SK-N-SH treated with all-trans-retinoic acid at 6 μM for 48 hours (cell line): ENCODE measurements at regions not wholly inside any gene's neighbourhood (a gene's known extent, or its start where the extent isn't known, plus 50 kb on each side); places are given as distances from the start of the nearest gene placed in this dataset.

Experiments
- ATAC-seq: fragments of 200-7000 bp; cut with Tn5 transposase; 3 replicates; pipeline ENCODE4 v1.9.1; 2020; ENCODE audit warnings: mild to moderate bottlenecking, moderate library complexity
- BACH2 ChIP-seq: fragments of 250-450 bp; sonication (Bioruptor Pico); IDR thresholded peaks from 2 replicates; pipeline ENCODE4 v1.9.0; 2021; ENCODE audit warnings: mild to moderate bottlenecking, borderline replicate concordance
- CSDC2 ChIP-seq: fragments of 250-450 bp; sonication (Bioruptor Pico); IDR thresholded peaks from 2 replicates; pipeline ENCODE4 v1.5.0; 2020; ENCODE audit warnings: mild to moderate bottlenecking, moderate library complexity
- CSRNP3 ChIP-seq: fragments of 250-450 bp; sonication (Bioruptor Pico); IDR thresholded peaks from 2 replicates; pipeline ENCODE4 v1.5.1; 2021; ENCODE audit warnings: mild to moderate bottlenecking, moderate library complexity
- ESRRG ChIP-seq: fragments of 250-450 bp; sonication (Bioruptor Pico); IDR thresholded peaks from 2 replicates; pipeline ENCODE4 v1.6.1; 2021; ENCODE audit warnings: mild to moderate bottlenecking
- GLIS3 ChIP-seq: fragments of 250-450 bp; sonication (Bioruptor Pico); IDR thresholded peaks from 2 replicates; pipeline ENCODE4 v1.5.0; 2020; ENCODE audit warnings: mild to moderate bottlenecking, moderate library complexity
- ISL1 ChIP-seq: fragments of 250-450 bp; sonication (Bioruptor Pico); IDR thresholded peaks from 2 replicates; pipeline ENCODE4 v2.1.2; 2022; ENCODE audit warnings: mild to moderate bottlenecking, moderate library complexity
- OSR1 ChIP-seq: fragments of 250-450 bp; sonication (Bioruptor Pico); IDR thresholded peaks from 2 replicates; pipeline ENCODE4 v1.8.0; 2022; ENCODE audit warnings: moderate library complexity, mild to moderate bottlenecking, inconsistent platforms
- PPARA ChIP-seq: fragments of 250-450 bp; sonication (Bioruptor Pico); IDR thresholded peaks from 2 replicates; pipeline ENCODE4 v1.5.0; 2020; ENCODE audit warnings: mild to moderate bottlenecking, borderline replicate concordance
- RARB ChIP-seq: fragments of 250-450 bp; sonication (Bioruptor Pico); IDR thresholded peaks from 2 replicates; pipeline ENCODE4 v1.8.0; 2021; ENCODE audit warnings: mild to moderate bottlenecking, moderate library complexity
- SNAI2 ChIP-seq: fragments of 250-450 bp; sonication (Bioruptor Pico); IDR thresholded peaks from 2 replicates; pipeline ENCODE4 v1.5.0; 2020; ENCODE audit warnings: mild to moderate bottlenecking, moderate library complexity
- TCF4 ChIP-seq: fragments of 250-450 bp; sonication (Bioruptor Pico); IDR thresholded peaks from 2 replicates; pipeline ENCODE4 v1.8.0; 2021; ENCODE audit warnings: mild to moderate bottlenecking, moderate library complexity, borderline replicate concordance
- ZFP3 ChIP-seq: fragments of 250-450 bp; sonication (Bioruptor Pico); IDR thresholded peaks from 2 replicates; pipeline ENCODE4 v1.5.0; 2020; ENCODE audit warnings: mild to moderate bottlenecking, moderate library complexity
- ZFP30 ChIP-seq: fragments of 450-650 bp; formaldehyde crosslinking; IDR thresholded peaks from 2 replicates; pipeline ENCODE4 v1.5.0; 2022; ENCODE audit warnings: mild to moderate bottlenecking, moderate library complexity
- ZNF70 ChIP-seq: fragments of 450-650 bp; formaldehyde crosslinking; IDR thresholded peaks from 2 replicates; pipeline ENCODE4 v1.5.0; 2020; ENCODE audit warnings: mild to moderate bottlenecking, moderate library complexity
- ZNF8 ChIP-seq: fragments of 450-650 bp; formaldehyde crosslinking; IDR thresholded peaks from 2 replicates; pipeline ENCODE4 v1.5.0; 2020; ENCODE audit warnings: mild to moderate bottlenecking, moderate library complexity
- TF ChIP-seq, protein P1 (sequence below): fragments of 250-450 bp; sonication (Bioruptor Pico); IDR thresholded peaks from 2 replicates; pipeline ENCODE4 v1.8.0; 2021; ENCODE audit warnings: low read depth, mild to moderate bottlenecking, moderate library complexity, borderline replicate concordance
- TF ChIP-seq, protein P2 (sequence below): fragments of 250-450 bp; sonication (Bioruptor Pico); IDR thresholded peaks from 2 replicates; pipeline ENCODE4 v1.5.1; 2020; ENCODE audit warnings: low read depth, mild to moderate bottlenecking, moderate library complexity
- TF ChIP-seq, protein P3 (sequence below): fragments of 250-450 bp; sonication (Bioruptor Pico); IDR thresholded peaks from 2 replicates; pipeline ENCODE4 v1.8.0; 2020; ENCODE audit warnings: mild to moderate bottlenecking, moderate library complexity, borderline replicate concordance

GRCh38 chr17:63314761-63315160, 131.3 kb downstream of the CYB561 start (continued):
- no peak for TF ChIP-seq OSR1 (CRISPR knock-in tag)
- TF ChIP-seq RARB, result no peak
- no peak for TF ChIP-seq ISL1 (CRISPR knock-in tag)

- no peak for ATAC-seq
- no peak for TF ChIP-seq SNAI2 (CRISPR knock-in tag)
- TF ChIP-seq TCF4 (CRISPR knock-in tag), result no peak
- no peak for TF ChIP-seq ZFP30 (CRISPR knock-in tag)
- TF ChIP-seq GLIS3, result no peak
- TF ChIP-seq, all 23 proteins: peak for 0
These were observed 130.0 kb downstream of the CYB561 start for GRCh38 chr17:63316100-63316499.

- TF ChIP-seq CSRNP3 (CRISPR knock-in tag) (no peak), BACH2 (CRISPR knock-in tag) (no peak), ZNF70 (CRISPR knock-in tag) (no peak), SNAI2 (CRISPR knock-in tag) (no peak), ZFP30 (CRISPR knock-in tag) (peak; percentile 70; the same call in 1 of the 2 replicates)
- ATAC-seq, result no peak
These were observed 128.8 kb downstream of the CYB561 start for GRCh38 chr17:63317166-63317840.

DNA sequence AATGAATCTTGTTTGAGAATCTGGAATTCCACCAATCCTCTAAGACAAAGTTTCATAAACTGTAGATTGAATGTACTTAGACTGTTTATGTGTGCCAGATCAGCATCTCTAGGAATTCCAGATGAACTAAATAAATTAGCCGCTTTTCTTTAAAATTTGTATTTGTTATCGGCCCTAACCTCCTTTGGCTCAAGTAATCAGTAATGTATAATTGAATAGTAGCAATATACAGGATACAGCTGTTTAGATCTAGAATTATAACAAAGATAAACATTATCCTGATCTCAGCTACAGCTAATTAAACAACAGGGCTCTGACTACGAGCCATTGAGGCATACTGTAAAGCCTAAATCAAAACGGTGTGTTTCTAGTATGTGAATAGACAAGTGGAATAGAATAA, 120.3 kb downstream of the CYB561 start:
- no peak for ATAC-seq
- no peak for TF ChIP-seq ZNF70 (CRISPR knock-in tag)
- no peak for TF ChIP-seq SNAI2 (CRISPR knock-in tag)
- peak; percentile 72; the same call in 1 of the 2 replicates for TF ChIP-seq TCF4 (CRISPR knock-in tag)
- TF ChIP-seq ZFP3 (CRISPR knock-in tag), result no peak
- TF ChIP-seq BACH2 (CRISPR knock-in tag), result no peak

- TF ChIP-seq RARB (no peak), PPARA (no peak), ZNF8 (CRISPR knock-in tag) (no peak)
- TF ChIP-seq, protein P1, sequence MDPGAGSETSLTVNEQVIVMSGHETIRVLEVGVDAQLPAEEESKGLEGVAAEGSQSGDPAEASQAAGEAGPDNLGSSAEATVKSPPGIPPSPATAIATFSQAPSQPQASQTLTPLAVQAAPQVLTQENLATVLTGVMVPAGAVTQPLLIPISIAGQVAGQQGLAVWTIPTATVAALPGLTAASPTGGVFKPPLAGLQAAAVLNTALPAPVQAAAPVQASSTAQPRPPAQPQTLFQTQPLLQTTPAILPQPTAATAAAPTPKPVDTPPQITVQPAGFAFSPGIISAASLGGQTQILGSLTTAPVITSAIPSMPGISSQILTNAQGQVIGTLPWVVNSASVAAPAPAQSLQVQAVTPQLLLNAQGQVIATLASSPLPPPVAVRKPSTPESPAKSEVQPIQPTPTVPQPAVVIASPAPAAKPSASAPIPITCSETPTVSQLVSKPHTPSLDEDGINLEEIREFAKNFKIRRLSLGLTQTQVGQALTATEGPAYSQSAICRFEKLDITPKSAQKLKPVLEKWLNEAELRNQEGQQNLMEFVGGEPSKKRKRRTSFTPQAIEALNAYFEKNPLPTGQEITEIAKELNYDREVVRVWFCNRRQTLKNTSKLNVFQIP, result no peak
- TF ChIP-seq, protein P2, sequence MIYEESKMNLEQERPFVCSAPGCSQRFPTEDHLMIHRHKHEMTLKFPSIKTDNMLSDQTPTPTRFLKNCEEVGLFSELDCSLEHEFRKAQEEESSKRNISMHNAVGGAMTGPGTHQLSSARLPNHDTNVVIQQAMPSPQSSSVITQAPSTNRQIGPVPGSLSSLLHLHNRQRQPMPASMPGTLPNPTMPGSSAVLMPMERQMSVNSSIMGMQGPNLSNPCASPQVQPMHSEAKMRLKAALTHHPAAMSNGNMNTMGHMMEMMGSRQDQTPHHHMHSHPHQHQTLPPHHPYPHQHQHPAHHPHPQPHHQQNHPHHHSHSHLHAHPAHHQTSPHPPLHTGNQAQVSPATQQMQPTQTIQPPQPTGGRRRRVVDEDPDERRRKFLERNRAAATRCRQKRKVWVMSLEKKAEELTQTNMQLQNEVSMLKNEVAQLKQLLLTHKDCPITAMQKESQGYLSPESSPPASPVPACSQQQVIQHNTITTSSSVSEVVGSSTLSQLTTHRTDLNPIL, result no peak
- TF ChIP-seq, protein P3, sequence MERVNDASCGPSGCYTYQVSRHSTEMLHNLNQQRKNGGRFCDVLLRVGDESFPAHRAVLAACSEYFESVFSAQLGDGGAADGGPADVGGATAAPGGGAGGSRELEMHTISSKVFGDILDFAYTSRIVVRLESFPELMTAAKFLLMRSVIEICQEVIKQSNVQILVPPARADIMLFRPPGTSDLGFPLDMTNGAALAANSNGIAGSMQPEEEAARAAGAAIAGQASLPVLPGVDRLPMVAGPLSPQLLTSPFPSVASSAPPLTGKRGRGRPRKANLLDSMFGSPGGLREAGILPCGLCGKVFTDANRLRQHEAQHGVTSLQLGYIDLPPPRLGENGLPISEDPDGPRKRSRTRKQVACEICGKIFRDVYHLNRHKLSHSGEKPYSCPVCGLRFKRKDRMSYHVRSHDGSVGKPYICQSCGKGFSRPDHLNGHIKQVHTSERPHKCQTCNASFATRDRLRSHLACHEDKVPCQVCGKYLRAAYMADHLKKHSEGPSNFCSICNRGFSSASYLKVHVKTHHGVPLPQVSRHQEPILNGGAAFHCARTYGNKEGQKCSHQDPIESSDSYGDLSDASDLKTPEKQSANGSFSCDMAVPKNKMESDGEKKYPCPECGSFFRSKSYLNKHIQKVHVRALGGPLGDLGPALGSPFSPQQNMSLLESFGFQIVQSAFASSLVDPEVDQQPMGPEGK, result no peak
- no peak for ATAC-seq
These were observed 116.2 kb downstream of the CYB561 start for GRCh38 chr17:63329876-63330275.

DNA sequence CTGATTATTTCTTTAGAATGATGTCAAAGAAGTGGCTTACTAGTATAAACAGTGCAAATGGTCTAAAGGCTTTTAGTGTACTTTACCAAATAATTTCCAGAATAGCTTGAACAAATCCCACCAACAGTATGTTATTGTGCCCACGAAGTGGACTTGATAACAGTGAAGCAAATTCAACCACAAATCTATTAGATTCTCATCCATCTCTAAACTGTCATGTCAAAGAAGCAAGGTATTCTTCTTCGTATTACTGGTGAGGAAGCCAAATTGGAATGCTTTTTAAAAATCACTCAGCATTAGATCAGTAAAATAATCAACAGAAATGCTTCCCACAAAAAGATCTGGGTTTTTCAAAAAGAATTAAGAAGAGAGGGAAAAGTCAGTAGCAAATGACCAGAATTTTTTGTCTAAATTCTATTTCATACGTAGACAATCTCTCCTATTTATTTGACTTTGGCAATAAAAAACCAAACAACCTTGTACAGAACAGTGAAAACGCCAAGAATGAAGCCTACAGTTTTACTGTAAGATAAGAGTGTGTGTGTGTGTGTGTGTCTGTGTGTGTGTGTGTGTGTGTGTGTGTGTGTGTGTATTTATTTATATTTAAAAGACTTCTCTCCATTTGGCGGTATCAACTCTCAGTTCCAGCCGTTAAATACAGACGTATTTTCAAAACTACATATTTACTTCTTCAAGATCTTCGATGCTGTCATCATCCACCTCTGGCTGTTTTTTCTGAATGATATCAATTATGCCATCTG, 114.6 kb downstream of the CYB561 start:
- ATAC-seq, result no peak
- TF ChIP-seq, protein P2, result no peak
- TF ChIP-seq RARB (no peak), TCF4 (CRISPR knock-in tag) (no peak), ESRRG (CRISPR knock-in tag) (no peak), ZFP3 (CRISPR knock-in tag) (no peak), CSDC2 (no peak), BACH2 (CRISPR knock-in tag) (no peak), ISL1 (CRISPR knock-in tag) (no peak; the same call in 1 of the 2 replicates), SNAI2 (CRISPR knock-in tag) (no peak)
- TF ChIP-seq, protein P1, result no peak
- TF ChIP-seq, all 23 proteins: peak for 0
